ENCODE measurements at regions not wholly inside any gene's neighbourhood (a gene's known extent, or its start where the extent isn't known, plus 50 kb on each side); places are given as distances from the start of the nearest gene placed in this dataset.

DNA sequence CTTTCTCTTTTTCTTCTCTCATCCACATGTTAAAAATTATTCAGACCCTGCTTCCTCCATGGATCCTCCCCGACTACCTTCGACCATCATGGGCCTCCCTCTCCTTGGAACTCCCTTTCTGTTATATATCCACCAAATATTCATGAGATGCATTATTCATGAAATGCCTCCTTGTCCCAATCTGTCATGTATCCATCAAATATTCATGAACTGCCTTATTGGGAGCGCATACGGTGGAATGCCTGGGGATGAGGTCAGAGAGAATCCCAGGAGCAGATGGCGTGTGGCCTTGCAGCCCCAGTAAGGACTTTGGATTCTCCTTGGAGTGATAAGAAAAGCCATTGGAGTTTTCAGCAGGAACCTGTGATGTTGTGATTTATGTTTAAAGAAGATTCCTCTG, 97.0 kb downstream of the NRN1 start:
- TF ChIP-seq GABPA (IDR thresholded peaks at IDR 0.05; ENCODE audit: low read depth) (no peak), SMC3 (IDR thresholded peaks at IDR 0.05; ENCODE audit: low read depth, low read length) (no peak), JUND (IDR thresholded peaks at IDR 0.05) (no peak), RCOR1 (IDR thresholded peaks at IDR 0.05; ENCODE audit: low read length) (no peak)
- TF ChIP-seq, protein P1, sequence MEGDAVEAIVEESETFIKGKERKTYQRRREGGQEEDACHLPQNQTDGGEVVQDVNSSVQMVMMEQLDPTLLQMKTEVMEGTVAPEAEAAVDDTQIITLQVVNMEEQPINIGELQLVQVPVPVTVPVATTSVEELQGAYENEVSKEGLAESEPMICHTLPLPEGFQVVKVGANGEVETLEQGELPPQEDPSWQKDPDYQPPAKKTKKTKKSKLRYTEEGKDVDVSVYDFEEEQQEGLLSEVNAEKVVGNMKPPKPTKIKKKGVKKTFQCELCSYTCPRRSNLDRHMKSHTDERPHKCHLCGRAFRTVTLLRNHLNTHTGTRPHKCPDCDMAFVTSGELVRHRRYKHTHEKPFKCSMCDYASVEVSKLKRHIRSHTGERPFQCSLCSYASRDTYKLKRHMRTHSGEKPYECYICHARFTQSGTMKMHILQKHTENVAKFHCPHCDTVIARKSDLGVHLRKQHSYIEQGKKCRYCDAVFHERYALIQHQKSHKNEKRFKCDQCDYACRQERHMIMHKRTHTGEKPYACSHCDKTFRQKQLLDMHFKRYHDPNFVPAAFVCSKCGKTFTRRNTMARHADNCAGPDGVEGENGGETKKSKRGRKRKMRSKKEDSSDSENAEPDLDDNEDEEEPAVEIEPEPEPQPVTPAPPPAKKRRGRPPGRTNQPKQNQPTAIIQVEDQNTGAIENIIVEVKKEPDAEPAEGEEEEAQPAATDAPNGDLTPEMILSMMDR (IDR thresholded peaks at IDR 0.05) = no peak
- TF ChIP-seq, protein P2, sequence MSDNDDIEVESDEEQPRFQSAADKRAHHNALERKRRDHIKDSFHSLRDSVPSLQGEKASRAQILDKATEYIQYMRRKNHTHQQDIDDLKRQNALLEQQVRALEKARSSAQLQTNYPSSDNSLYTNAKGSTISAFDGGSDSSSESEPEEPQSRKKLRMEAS (IDR thresholded peaks at IDR 0.05; ENCODE audit: low read depth) = no peak
- TF ChIP-seq, protein P3, sequence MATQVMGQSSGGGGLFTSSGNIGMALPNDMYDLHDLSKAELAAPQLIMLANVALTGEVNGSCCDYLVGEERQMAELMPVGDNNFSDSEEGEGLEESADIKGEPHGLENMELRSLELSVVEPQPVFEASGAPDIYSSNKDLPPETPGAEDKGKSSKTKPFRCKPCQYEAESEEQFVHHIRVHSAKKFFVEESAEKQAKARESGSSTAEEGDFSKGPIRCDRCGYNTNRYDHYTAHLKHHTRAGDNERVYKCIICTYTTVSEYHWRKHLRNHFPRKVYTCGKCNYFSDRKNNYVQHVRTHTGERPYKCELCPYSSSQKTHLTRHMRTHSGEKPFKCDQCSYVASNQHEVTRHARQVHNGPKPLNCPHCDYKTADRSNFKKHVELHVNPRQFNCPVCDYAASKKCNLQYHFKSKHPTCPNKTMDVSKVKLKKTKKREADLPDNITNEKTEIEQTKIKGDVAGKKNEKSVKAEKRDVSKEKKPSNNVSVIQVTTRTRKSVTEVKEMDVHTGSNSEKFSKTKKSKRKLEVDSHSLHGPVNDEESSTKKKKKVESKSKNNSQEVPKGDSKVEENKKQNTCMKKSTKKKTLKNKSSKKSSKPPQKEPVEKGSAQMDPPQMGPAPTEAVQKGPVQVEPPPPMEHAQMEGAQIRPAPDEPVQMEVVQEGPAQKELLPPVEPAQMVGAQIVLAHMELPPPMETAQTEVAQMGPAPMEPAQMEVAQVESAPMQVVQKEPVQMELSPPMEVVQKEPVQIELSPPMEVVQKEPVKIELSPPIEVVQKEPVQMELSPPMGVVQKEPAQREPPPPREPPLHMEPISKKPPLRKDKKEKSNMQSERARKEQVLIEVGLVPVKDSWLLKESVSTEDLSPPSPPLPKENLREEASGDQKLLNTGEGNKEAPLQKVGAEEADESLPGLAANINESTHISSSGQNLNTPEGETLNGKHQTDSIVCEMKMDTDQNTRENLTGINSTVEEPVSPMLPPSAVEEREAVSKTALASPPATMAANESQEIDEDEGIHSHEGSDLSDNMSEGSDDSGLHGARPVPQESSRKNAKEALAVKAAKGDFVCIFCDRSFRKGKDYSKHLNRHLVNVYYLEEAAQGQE (IDR thresholded peaks at IDR 0.05; ENCODE audit: low read depth, low read length) = no peak

Data from SK-N-SH (cell line).